Testis (tissue), 2 donors: ENCODE measurements at regions not wholly inside any gene's neighbourhood (a gene's known extent, or its start where the extent isn't known, plus 50 kb on each side); places are given as distances from the start of the nearest gene placed in this dataset.

Experiments
- CTCF ChIP-seq, 3 experiments: fragments of 450-650 bp in 2 of 3; fragments of 200-600 bp in 1 of 3; sonication (generic) in 1 of 3; IDR thresholded peaks; one replicate each; pipeline ENCODE4 v1.5.1; 2016 to 2019; ENCODE audit warnings: antibody characterized with exemption in 3 of 3, mild to moderate bottlenecking in 2 of 3, moderate library complexity in 1 of 3
- POLR2A ChIP-seq: fragments of 450-650 bp; IDR thresholded peaks from one replicate; pipeline ENCODE4 v1.6.1; 2017; ENCODE audit warnings: antibody characterized with exemption, mild to moderate bottlenecking, moderate library complexity

- TF ChIP-seq CTCF (IDR thresholded peaks at IDR 0.05) (no peak), POLR2A (no peak)
Observed at GRCh38 chr17:71461498-71462169, 659.2 kb upstream of the SOX9 start.
